ENCODE measurements at regions not wholly inside any gene's neighbourhood (a gene's known extent, or its start where the extent isn't known, plus 50 kb on each side); places are given as distances from the start of the nearest gene placed in this dataset.
A peak's percentile ranks its signal among the peaks of the same experiment; 100 is the strongest.

GRCh38 chr14:61107869-61108493, 126.9 kb downstream of the SLC38A6 start:
- Histone ChIP-seq H3K9me2 (replicated peaks; ENCODE audit: insufficient read depth) (no peaks in the 10 kb centered on the region), H3K79me2 (no peaks in the 10 kb centered on the region), H3K27ac (no peak overlapping the region), H3K9me3 (ENCODE audit: low read depth) (no peaks in the 10 kb centered on the region), H4K20me1 (ENCODE audit: insufficient read depth, poor library complexity, severe bottlenecking) (no peaks in the 10 kb centered on the region), H3K27me3 (no peaks in the 10 kb centered on the region), H3K4me2 (no peak overlapping the region), H3K4me3 (no peak overlapping the region), H3K4me1 (ENCODE audit: insufficient read depth) (peaks cover 14% of the 10 kb centered on the region), H2AFZ (no peak overlapping the region), H3K36me3 (replicated peaks; ENCODE audit: insufficient read depth, low read depth) (no peaks in the 10 kb centered on the region)
- 91% methylated on average over 6 of the region's 6 CpGs for WGBS (ENCODE audit: low lambda C conversion rate, missing lambda C conversion rate)
- no peak for TF ChIP-seq EZH2 (IDR thresholded peaks at IDR 0.05; ENCODE audit: borderline replicate concordance)
- DNase-seq (ENCODE audit: low spot score): no peak

GRCh38 chr14:61106959-61107641, 126.1 kb downstream of the SLC38A6 start:
- H3K36me3 ChIP-seq (replicated peaks; ENCODE audit: insufficient read depth, low read depth): no peaks in the 10 kb centered on the region
- peaks cover 23% of the 10 kb centered on the region for H3K4me1 ChIP-seq (ENCODE audit: insufficient read depth)
- DNase-seq (ENCODE audit: low spot score): no peak
- TF ChIP-seq EZH2 (IDR thresholded peaks at IDR 0.05; ENCODE audit: borderline replicate concordance) (no peak), CTCF (IDR thresholded peaks at IDR 0.05; ENCODE audit: poor library complexity) (peak; percentile 15)
- no peak overlapping the region for H3K27ac ChIP-seq
- 82% methylated on average over 14 of the region's 14 CpGs for WGBS (ENCODE audit: low lambda C conversion rate, missing lambda C conversion rate)
- no peaks in the 10 kb centered on the region for H3K79me2 ChIP-seq
- H3K4me2 ChIP-seq: no peak overlapping the region
- H2AFZ ChIP-seq: no peak overlapping the region
- no peak overlapping the region for H3K4me3 ChIP-seq
- no peaks in the 10 kb centered on the region for H3K9me2 ChIP-seq (replicated peaks; ENCODE audit: insufficient read depth)
- no peaks in the 10 kb centered on the region for H3K9me3 ChIP-seq (ENCODE audit: low read depth)
- H3K27me3 ChIP-seq: no peaks in the 10 kb centered on the region
- no peaks in the 10 kb centered on the region for H4K20me1 ChIP-seq (ENCODE audit: insufficient read depth, poor library complexity, severe bottlenecking)

- no peaks in the 10 kb centered on the region for H3K27me3 ChIP-seq
- H3K4me3 ChIP-seq: no peak overlapping the region
- no peak overlapping the region for H3K4me2 ChIP-seq
- no peaks in the 10 kb centered on the region for H3K79me2 ChIP-seq
- no peaks in the 10 kb centered on the region for H4K20me1 ChIP-seq (ENCODE audit: insufficient read depth, poor library complexity, severe bottlenecking)
- peaks cover 26% of the 10 kb centered on the region for H3K4me1 ChIP-seq (ENCODE audit: insufficient read depth)
- no peak for TF ChIP-seq EZH2phosphoT487 (IDR thresholded peaks at IDR 0.05; ENCODE audit: low read depth, severe bottlenecking, unreplicated experiment)
- no peak for TF ChIP-seq EZH2 (IDR thresholded peaks at IDR 0.05; ENCODE audit: borderline replicate concordance)
- no peak for TF ChIP-seq CTCF (IDR thresholded peaks at IDR 0.05; ENCODE audit: poor library complexity)
- H3K9me2 ChIP-seq (replicated peaks; ENCODE audit: insufficient read depth): no peaks in the 10 kb centered on the region
- WGBS (ENCODE audit: low lambda C conversion rate, missing lambda C conversion rate): 95% methylated on average over 5 of the region's 5 CpGs
- H3K36me3 ChIP-seq (replicated peaks; ENCODE audit: insufficient read depth, low read depth): no peaks in the 10 kb centered on the region
- H2AFZ ChIP-seq: no peak overlapping the region
- no peaks in the 10 kb centered on the region for H3K9me3 ChIP-seq (ENCODE audit: low read depth)
- no peak for DNase-seq (ENCODE audit: low spot score)
- no peak overlapping the region for H3K27ac ChIP-seq
Observed at GRCh38 chr14:61106271-61106958, 125.4 kb downstream of the SLC38A6 start.

GRCh38 chr14:61104358-61104757, 123.3 kb downstream of the SLC38A6 start:
- Histone ChIP-seq H3K79me2 (no peaks in the 10 kb centered on the region), H3K9me3 (ENCODE audit: low read depth) (no peaks in the 10 kb centered on the region), H3K4me1 (ENCODE audit: insufficient read depth) (peaks cover 26% of the 10 kb centered on the region), H3K4me3 (no peak overlapping the region), H4K20me1 (ENCODE audit: insufficient read depth, poor library complexity, severe bottlenecking) (no peaks in the 10 kb centered on the region), H3K4me2 (peak overlapping the region; percentile 55), H3K9me2 (replicated peaks; ENCODE audit: insufficient read depth) (no peaks in the 10 kb centered on the region), H3K36me3 (replicated peaks; ENCODE audit: insufficient read depth, low read depth) (no peaks in the 10 kb centered on the region), H2AFZ (peak overlapping the region; percentile 12), H3K27me3 (no peaks in the 10 kb centered on the region), H3K27ac (peak overlapping the region; percentile 82)
- no peak for DNase-seq (ENCODE audit: low spot score)
- TF ChIP-seq EZH2phosphoT487 (IDR thresholded peaks at IDR 0.05; ENCODE audit: low read depth, severe bottlenecking, unreplicated experiment): no peak
- TF ChIP-seq EZH2 (IDR thresholded peaks at IDR 0.05; ENCODE audit: borderline replicate concordance): no peak
- 73% methylated on average over 3 of the region's 3 CpGs for WGBS (ENCODE audit: low lambda C conversion rate, missing lambda C conversion rate)

Data from hepatocyte (in vitro differentiated cells).